ENCODE measurements at regions not wholly inside any gene's neighbourhood (a gene's known extent, or its start where the extent isn't known, plus 50 kb on each side); places are given as distances from the start of the nearest gene placed in this dataset.
A peak's percentile ranks its signal among the peaks of the same experiment; 100 is the strongest.

GRCh38 chr2:200079356-200079755 is 124.0 kb downstream of the MAIP1 start:
- Histone ChIP-seq H3K4me3 (ENCODE audit: low read length in 3 of 3) (no peak overlapping the region), H3K36me3 (ENCODE audit: control insufficient read depth in 3 of 3, insufficient read depth in 3 of 3, low read length in 3 of 3) (no peaks in the 10 kb centered on the region)

DNA sequence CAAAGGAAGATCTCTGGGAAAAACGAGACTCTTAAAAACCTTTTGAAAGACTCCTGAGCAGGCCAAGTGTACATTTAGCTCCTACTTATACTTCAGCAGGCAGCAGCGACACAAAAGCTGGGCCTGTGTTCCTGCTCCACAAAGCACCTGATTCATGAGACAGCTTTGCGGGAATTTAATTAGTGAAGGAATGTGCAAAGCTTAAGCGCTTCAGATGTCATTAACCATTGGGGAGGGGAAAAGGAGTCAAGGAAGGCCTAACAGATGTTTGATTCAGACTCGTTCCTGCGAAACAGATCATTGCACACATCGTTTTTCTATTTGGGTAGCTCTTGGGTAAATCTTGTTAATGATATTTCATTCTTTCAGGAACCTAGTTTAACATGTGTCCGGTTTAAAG is 125.9 kb downstream of the MAIP1 start:
- H3K4me1 ChIP-seq (ENCODE audit: control insufficient read depth in 3 of 3, insufficient read depth in 3 of 3, low read length in 3 of 3), result no peaks in the 10 kb centered on the region
- H3K27ac ChIP-seq (ENCODE audit: low read depth, low read length), result no peak overlapping the region
- no peak overlapping the region for H3K9ac ChIP-seq (ENCODE audit: low read depth in 1 of 3, low read length in 3 of 3)
- no peak overlapping the region for H3K4me3 ChIP-seq (ENCODE audit: low read length in 3 of 3)
- no peaks in the 10 kb centered on the region for H3K9me3 ChIP-seq (ENCODE audit: control insufficient read depth in 3 of 3, low read length in 3 of 3)
- peaks cover 0 to 3% (median 0%) of the 10 kb centered on the region in 3 donors for H3K27me3 ChIP-seq (ENCODE audit: control insufficient read depth in 3 of 3, insufficient read depth in 3 of 3, low read length in 3 of 3)
- no peaks in the 10 kb centered on the region for H3K36me3 ChIP-seq (ENCODE audit: control insufficient read depth in 3 of 3, insufficient read depth in 3 of 3, low read length in 3 of 3)

More at GRCh38 chr2:200079356-200079755, 124.0 kb downstream of the MAIP1 start:
- H3K27ac ChIP-seq (ENCODE audit: low read depth, low read length), result no peak overlapping the region
- H3K27me3 ChIP-seq (ENCODE audit: control insufficient read depth in 3 of 3, insufficient read depth in 3 of 3, low read length in 3 of 3), result no peaks in the 10 kb centered on the region
- no peak overlapping the region for H3K9ac ChIP-seq (ENCODE audit: low read depth in 1 of 3, low read length in 3 of 3)
- no peaks in the 10 kb centered on the region for H3K9me3 ChIP-seq (ENCODE audit: control insufficient read depth in 3 of 3, low read length in 3 of 3)
- H3K4me1 ChIP-seq (ENCODE audit: control insufficient read depth in 3 of 3, insufficient read depth in 3 of 3, low read length in 3 of 3), result no peaks in the 10 kb centered on the region

DNA sequence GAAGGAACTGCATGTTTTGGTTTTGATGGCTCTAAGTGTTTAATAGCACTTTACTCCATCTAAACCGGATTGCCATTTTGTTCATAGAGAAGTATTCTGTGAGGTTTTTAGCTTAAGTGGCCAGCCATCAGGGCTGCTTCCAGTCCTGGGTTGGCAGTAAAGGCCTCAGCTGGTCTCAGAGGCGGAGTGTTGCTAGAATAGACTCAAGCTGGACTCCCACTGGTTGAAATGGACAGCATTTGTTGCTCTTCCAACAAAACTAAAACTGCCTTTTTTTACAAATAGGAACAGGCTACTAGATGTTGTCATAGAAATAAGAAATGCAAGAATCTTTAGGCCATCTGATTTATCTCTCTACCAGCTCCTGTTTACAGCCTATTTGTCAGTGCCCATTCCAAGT is 126.4 kb downstream of the MAIP1 start:
- Histone ChIP-seq H3K36me3 (ENCODE audit: control insufficient read depth in 3 of 3, insufficient read depth in 3 of 3, low read length in 3 of 3) (no peaks in the 10 kb centered on the region), H3K9ac (ENCODE audit: low read depth in 1 of 3, low read length in 3 of 3) (no peak overlapping the region), H3K4me1 (ENCODE audit: control insufficient read depth in 3 of 3, insufficient read depth in 3 of 3, low read length in 3 of 3) (no peaks in the 10 kb centered on the region), H3K27ac (ENCODE audit: low read depth, low read length) (no peak overlapping the region), H3K27me3 (ENCODE audit: control insufficient read depth in 3 of 3, insufficient read depth in 3 of 3, low read length in 3 of 3) (peaks cover 0 to 3% (median 0%) of the 10 kb centered on the region in 3 donors), H3K4me3 (ENCODE audit: low read length in 3 of 3) (no peak overlapping the region), H3K9me3 (ENCODE audit: control insufficient read depth in 3 of 3, low read length in 3 of 3) (no peaks in the 10 kb centered on the region)

- no peaks in the 10 kb centered on the region for H3K4me1 ChIP-seq (ENCODE audit: control insufficient read depth in 3 of 3, insufficient read depth in 3 of 3, low read length in 3 of 3)
- H3K27me3 ChIP-seq (ENCODE audit: control insufficient read depth in 3 of 3, insufficient read depth in 3 of 3, low read length in 3 of 3), result peaks cover 0 to 3% (median 0%) of the 10 kb centered on the region in 3 donors
- H3K9me3 ChIP-seq (ENCODE audit: control insufficient read depth in 3 of 3, low read length in 3 of 3), result no peaks in the 10 kb centered on the region
- no peak overlapping the region for H3K9ac ChIP-seq (ENCODE audit: low read depth in 1 of 3, low read length in 3 of 3)
- no peaks in the 10 kb centered on the region for H3K36me3 ChIP-seq (ENCODE audit: control insufficient read depth in 3 of 3, insufficient read depth in 3 of 3, low read length in 3 of 3)
- no peak overlapping the region for H3K27ac ChIP-seq (ENCODE audit: low read depth, low read length)
- no peak overlapping the region for H3K4me3 ChIP-seq (ENCODE audit: low read length in 3 of 3)
Measured at GRCh38 chr2:200084036-200084435, 128.7 kb downstream of the MAIP1 start.

DNA sequence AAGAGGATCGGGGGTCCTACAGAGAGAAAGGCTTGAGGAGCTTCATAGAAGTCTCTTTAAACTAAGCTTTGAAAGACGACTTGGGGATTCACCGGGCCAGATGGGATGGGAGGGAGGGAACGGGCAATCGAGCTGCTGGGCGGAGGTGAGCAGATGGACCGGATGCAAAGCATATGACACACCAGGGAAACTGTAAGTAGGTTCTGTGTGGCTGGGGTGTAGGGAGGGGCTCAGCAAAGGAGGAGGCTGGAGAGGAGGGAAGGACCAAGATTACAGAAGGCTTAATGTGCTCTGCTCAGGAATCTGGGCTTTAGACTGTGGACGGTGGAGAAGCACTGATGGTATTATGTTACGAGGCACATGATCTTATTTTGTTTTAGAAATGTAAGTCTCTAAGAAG is 131.5 kb downstream of the MAIP1 start:
- H3K4me3 ChIP-seq (ENCODE audit: low read length in 3 of 3), result no peak overlapping the region
- no peak overlapping the region for H3K27ac ChIP-seq (ENCODE audit: low read depth, low read length)
- H3K4me1 ChIP-seq (ENCODE audit: control insufficient read depth in 3 of 3, insufficient read depth in 3 of 3, low read length in 3 of 3), result no peaks in the 10 kb centered on the region
- H3K36me3 ChIP-seq (ENCODE audit: control insufficient read depth in 3 of 3, insufficient read depth in 3 of 3, low read length in 3 of 3), result no peaks in the 10 kb centered on the region
- no peak overlapping the region for H3K9ac ChIP-seq (ENCODE audit: low read depth in 1 of 3, low read length in 3 of 3)
- H3K27me3 ChIP-seq (ENCODE audit: control insufficient read depth in 3 of 3, insufficient read depth in 3 of 3, low read length in 3 of 3), result peaks cover 0 to 3% (median 0%) of the 10 kb centered on the region in 3 donors
- H3K9me3 ChIP-seq (ENCODE audit: control insufficient read depth in 3 of 3, low read length in 3 of 3), result no peaks in the 10 kb centered on the region

DNA sequence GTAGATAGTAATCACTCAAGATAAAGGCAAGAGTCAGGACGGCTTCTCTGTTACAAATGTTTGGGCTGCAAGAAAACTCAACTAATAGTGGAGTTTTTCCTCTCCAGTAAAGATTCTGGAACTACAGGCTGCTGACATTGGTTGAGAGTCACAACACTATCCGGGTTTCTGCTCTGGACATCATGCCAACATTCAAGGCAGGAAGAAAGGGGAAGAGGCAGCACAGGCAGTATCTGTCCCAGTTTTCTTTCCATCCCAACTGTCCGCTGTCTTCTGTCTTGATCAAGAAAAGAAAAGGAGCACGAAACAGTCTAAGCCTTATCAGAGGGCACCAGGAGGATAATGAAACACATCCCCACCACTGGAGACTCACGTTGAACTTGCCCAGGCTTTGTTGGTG is 132.1 kb downstream of the MAIP1 start:
- Histone ChIP-seq H3K4me3 (ENCODE audit: low read length in 3 of 3) (no peak overlapping the region), H3K9me3 (ENCODE audit: control insufficient read depth in 3 of 3, low read length in 3 of 3) (no peaks in the 10 kb centered on the region), H3K27ac (ENCODE audit: low read depth, low read length) (no peak overlapping the region), H3K4me1 (ENCODE audit: control insufficient read depth in 3 of 3, insufficient read depth in 3 of 3, low read length in 3 of 3) (no peaks in the 10 kb centered on the region), H3K9ac (ENCODE audit: low read depth in 1 of 3, low read length in 3 of 3) (no peak overlapping the region), H3K27me3 (ENCODE audit: control insufficient read depth in 3 of 3, insufficient read depth in 3 of 3, low read length in 3 of 3) (peaks cover 0 to 3% (median 0%) of the 10 kb centered on the region in 3 donors), H3K36me3 (ENCODE audit: control insufficient read depth in 3 of 3, insufficient read depth in 3 of 3, low read length in 3 of 3) (no peaks in the 10 kb centered on the region)

DNA sequence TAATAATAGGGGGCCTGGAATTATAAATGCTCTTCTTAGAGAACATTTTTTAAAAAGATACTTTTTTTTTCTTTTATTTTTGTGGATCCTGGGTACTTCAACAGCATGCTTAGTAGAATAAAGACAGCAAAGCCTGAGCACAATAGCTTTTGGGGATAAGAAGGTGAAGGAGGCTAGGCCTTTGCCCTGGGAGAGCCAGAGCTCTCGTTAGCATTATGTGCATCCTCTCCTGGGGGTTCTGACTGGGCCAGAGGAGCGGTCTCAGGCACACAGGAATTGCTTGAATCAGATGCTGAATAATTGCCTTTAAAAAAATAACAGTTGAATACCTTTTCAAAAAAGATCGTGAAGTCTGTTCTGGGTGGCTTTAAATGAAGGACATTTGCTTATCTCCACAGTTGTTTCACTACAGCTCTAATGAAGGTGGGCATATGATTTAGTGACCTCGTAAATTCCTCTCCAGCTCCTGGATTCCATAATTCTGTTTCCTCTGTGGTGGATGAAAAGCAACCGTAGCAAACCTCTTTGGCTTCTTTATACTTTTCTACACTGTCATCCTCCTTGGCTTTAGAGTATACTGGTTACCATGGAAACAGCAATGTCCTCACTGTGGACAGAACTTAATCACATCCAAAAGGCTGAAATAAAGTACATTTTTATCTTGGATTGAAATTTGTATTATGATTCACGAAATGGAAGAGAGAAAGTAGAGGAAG is 133.8 kb downstream of the MAIP1 start:
- Histone ChIP-seq H3K9me3 (ENCODE audit: control insufficient read depth in 3 of 3, low read length in 3 of 3) (no peaks in the 10 kb centered on the region), H3K4me1 (ENCODE audit: control insufficient read depth in 3 of 3, insufficient read depth in 3 of 3, low read length in 3 of 3) (no peaks in the 10 kb centered on the region), H3K4me3 (ENCODE audit: low read length in 3 of 3) (no peak overlapping the region), H3K36me3 (ENCODE audit: control insufficient read depth in 3 of 3, insufficient read depth in 3 of 3, low read length in 3 of 3) (no peaks in the 10 kb centered on the region), H3K27me3 (ENCODE audit: control insufficient read depth in 3 of 3, insufficient read depth in 3 of 3, low read length in 3 of 3) (peaks cover 0 to 3% (median 0%) of the 10 kb centered on the region in 3 donors), H3K9ac (ENCODE audit: low read depth in 1 of 3, low read length in 3 of 3) (no peak overlapping the region), H3K27ac (ENCODE audit: low read depth, low read length) (no peak overlapping the region)

DNA sequence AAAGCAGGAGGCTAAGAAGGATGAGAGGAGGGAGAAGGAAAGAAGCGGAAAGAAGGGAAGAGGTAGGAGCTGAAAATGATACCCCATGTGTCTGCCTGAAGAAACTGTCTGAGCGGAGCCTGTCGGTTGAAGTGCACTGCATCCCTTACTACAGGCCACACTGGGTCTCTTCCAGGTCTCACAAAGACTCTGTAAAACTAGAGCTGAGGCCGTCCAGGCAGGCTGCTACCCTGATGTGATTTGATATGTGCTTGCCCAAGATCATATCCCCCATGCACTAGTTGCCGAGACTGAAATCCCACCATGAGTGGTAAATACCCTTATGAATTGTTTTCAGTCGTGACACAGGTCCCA is 134.4 kb downstream of the MAIP1 start:
- peaks cover 0 to 3% (median 0%) of the 10 kb centered on the region in 3 donors for H3K27me3 ChIP-seq (ENCODE audit: control insufficient read depth in 3 of 3, insufficient read depth in 3 of 3, low read length in 3 of 3)
- H3K27ac ChIP-seq (ENCODE audit: low read depth, low read length), result no peak overlapping the region
- peak overlapping the region in 1 of 3 donors; percentile 28 for H3K9ac ChIP-seq (ENCODE audit: low read depth in 1 of 3, low read length in 3 of 3)
- no peak overlapping the region for H3K4me3 ChIP-seq (ENCODE audit: low read length in 3 of 3)
- H3K4me1 ChIP-seq (ENCODE audit: control insufficient read depth in 3 of 3, insufficient read depth in 3 of 3, low read length in 3 of 3), result no peaks in the 10 kb centered on the region
- no peaks in the 10 kb centered on the region for H3K9me3 ChIP-seq (ENCODE audit: control insufficient read depth in 3 of 3, low read length in 3 of 3)
- H3K36me3 ChIP-seq (ENCODE audit: control insufficient read depth in 3 of 3, insufficient read depth in 3 of 3, low read length in 3 of 3), result no peaks in the 10 kb centered on the region

GRCh38 chr2:200090683-200091082 is 135.3 kb downstream of the MAIP1 start:
- Histone ChIP-seq H3K27me3 (ENCODE audit: control insufficient read depth in 3 of 3, insufficient read depth in 3 of 3, low read length in 3 of 3) (no peaks in the 10 kb centered on the region), H3K4me3 (ENCODE audit: low read length in 3 of 3) (no peak overlapping the region), H3K4me1 (ENCODE audit: control insufficient read depth in 3 of 3, insufficient read depth in 3 of 3, low read length in 3 of 3) (no peaks in the 10 kb centered on the region), H3K36me3 (ENCODE audit: control insufficient read depth in 3 of 3, insufficient read depth in 3 of 3, low read length in 3 of 3) (no peaks in the 10 kb centered on the region), H3K9ac (ENCODE audit: low read depth in 1 of 3, low read length in 3 of 3) (no peak overlapping the region), H3K27ac (ENCODE audit: low read depth, low read length) (no peak overlapping the region), H3K9me3 (ENCODE audit: control insufficient read depth in 3 of 3, low read length in 3 of 3) (no peaks in the 10 kb centered on the region)

- Histone ChIP-seq H3K36me3 (ENCODE audit: control insufficient read depth in 3 of 3, insufficient read depth in 3 of 3, low read length in 3 of 3) (no peaks in the 10 kb centered on the region), H3K4me1 (ENCODE audit: control insufficient read depth in 3 of 3, insufficient read depth in 3 of 3, low read length in 3 of 3) (no peaks in the 10 kb centered on the region), H3K9me3 (ENCODE audit: control insufficient read depth in 3 of 3, low read length in 3 of 3) (no peaks in the 10 kb centered on the region), H3K27me3 (ENCODE audit: control insufficient read depth in 3 of 3, insufficient read depth in 3 of 3, low read length in 3 of 3) (no peaks in the 10 kb centered on the region), H3K27ac (ENCODE audit: low read depth, low read length) (no peak overlapping the region), H3K9ac (ENCODE audit: low read depth in 1 of 3, low read length in 3 of 3) (no peak overlapping the region), H3K4me3 (ENCODE audit: low read length in 3 of 3) (no peak overlapping the region)
Measured at GRCh38 chr2:200091126-200091525, 135.7 kb downstream of the MAIP1 start.

Measured in skeletal muscle tissue (tissue), 3 donors.